Skin of body (tissue), 1 donor: ENCODE measurements at regions not wholly inside any gene's neighbourhood (a gene's known extent, or its start where the extent isn't known, plus 50 kb on each side); places are given as distances from the start of the nearest gene placed in this dataset.
"Not testable (repeated sequence)": the region's sequence is repeated elsewhere in the genome, so short reads cannot be mapped to it uniquely, and the experiment has no call there.

Experiments
- DNase-seq: peaks from one replicate; lab custom pipeline; 2025; lab: John Stamatoyannopoulos, UW

DNA sequence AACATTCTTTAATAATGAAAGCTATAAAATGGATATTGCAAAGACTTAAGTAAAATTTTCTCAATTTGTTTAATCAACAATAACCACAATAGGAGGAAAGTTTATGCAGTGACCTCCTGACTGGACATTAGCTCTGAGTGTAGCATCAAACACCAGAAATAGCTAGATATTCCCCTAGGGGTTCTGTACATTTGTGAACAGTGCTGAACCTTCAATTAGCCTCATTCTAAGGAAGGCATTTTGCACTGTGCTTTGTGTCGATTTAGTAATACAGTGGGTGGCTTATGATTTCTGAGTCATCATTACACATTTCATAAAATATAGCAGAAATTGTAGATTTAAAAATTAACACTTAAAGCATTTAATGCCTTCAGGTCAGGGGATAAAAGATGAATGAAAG, 367.3 kb upstream of the PCDH15 start:
- no peak for DNase-seq

DNA sequence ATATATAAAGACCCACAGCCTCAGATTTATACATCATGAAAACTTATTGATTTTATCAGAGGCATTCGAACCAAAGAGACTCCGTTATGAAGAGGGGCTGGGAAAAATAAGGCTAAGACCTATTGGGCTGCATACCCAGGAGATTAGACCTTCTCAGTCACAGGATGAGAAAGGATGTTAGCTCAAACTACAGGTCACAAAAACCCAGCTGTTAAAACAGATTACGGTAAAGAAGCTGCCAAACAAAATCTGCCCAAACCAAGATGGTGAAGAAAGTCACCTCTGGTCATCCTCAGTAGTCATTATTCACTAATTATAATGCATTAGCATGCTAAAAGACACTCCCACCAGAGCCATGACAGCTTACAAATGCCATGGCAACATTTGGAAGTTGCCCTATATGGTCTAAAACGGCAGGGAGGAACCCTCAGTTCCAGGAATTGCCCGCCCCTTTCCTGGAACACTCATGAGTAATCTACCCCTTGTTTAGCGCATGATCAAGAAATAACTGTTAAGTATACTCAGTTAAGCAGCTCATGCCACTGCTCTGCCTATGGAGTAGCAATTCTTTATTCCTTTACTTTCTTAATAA, 362.5 kb upstream of the PCDH15 start:
- DNase-seq: no peak

DNA sequence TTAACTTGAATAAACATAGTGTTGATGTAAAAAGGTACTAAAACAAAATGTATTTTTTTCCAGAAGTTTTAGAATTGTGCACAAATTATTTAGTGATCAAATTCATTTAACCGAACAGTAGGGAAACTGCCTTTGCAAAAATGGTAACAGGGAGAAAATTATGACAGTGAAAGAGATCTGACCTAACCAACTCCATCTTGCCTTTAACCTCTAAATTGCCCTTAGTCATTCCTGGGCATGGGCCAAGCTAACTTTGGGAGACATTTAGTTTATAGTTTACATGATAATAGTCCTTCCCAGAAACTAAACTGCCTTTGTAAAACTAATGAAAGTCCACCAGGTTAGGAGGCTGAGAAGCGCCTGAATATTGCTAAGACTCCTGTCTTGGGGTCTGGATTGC, 361.3 kb upstream of the PCDH15 start:
- DNase-seq: not testable (repeated sequence)

DNA sequence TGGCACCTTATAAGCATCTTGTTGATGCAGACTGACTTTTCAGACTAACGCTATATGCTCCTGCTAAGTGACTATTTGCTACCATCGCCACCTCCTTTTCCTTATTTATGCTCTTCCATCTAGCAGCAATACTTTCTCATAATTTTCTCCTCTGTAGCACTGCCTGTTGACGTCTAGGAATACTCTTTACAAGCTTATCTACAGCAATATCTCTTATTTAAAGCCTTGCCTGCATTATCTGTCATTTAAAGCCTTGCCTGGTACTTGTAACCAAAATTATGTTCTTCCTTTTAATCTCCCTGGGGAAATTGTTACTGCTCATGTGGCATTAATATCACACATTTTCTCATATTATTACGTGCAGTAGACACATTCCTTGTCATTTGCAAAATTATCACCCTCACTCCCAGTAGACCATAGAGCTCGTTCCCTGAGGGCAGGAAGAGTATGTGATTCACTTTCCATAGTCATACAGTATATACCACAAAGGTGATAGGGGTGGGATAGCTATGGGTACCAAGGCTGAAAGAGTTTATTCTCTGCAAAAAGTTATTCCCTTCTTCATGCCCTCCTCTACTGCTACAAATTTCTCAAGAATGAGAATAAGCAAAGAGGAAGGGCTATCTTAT, 359.7 kb upstream of the PCDH15 start:
- no peak for DNase-seq

DNA sequence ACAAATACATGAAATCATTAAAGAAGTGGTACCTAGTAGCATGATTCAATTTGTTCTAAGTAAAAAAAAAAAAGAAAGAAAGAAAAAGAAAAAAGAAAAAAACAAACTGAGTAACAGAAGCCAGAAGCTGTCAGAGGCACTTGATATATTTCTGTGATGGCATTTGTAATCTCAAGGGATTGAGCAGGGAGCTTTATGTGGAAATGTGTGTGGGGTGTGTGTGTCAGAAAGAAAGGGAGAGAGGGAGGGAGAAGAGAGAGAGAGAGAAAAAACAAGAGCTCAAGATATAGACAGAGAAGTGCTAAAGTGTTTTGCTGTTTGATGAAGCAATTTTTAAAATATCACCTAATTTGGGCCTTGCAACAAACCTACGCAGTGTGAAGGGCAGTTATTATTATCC, 357.6 kb upstream of the PCDH15 start:
- no peak for DNase-seq

DNA sequence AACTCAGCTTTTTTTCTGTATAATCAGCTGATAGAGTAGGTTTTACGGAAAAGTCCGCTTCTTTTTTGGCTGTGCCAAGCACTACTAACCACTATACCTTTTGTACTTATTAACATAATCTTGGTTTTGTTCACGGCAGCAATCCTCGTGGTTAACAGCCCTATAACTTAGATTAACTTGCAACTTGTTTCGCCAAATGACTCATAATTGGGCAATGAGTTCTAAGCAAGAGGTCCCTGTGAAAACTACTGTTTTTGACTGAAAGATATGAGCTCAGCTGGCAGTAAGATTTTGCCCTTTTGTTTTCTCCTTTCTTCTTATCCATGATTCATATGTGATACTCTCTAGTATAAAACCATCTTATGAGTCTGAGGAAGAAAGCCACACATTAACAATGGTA, 345.0 kb upstream of the PCDH15 start:
- no peak for DNase-seq

DNA sequence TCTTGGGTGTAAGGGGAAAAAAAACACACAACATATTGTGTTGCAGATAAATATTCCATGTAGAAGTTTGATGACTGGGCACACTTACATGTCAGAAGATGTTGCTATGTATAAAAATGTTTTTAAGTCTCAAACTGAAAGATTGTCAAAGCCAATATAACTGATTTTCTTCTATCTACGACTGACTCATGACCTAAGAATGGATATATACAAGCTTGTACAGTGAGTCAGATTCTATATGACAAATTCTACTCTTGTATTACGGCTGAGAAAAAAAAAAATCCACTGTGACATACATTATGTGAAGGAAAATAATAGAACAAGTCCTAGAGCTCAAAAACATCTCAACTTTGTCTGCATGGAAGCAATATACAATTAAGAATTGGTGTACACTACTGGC, 343.0 kb upstream of the PCDH15 start:
- DNase-seq: no peak

DNA sequence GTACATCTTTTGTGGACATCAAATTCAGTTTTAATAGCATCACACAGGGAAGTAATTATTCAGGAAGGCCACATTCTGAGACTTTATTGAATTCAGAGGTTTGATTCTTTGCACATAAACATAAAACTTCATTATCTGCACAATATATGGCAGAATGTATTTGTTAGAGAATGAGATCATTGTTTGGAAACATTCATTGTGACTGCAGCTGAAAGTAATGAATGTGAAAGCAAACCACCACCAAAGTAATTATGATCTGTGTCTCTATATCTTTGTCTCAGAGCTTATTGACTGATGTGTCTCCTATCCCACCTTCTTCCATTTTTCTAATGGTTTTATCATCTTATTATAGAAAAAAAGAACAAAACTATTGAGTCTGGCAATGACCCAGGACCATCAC, 340.9 kb upstream of the PCDH15 start:
- peak; percentile 0 for DNase-seq

DNA sequence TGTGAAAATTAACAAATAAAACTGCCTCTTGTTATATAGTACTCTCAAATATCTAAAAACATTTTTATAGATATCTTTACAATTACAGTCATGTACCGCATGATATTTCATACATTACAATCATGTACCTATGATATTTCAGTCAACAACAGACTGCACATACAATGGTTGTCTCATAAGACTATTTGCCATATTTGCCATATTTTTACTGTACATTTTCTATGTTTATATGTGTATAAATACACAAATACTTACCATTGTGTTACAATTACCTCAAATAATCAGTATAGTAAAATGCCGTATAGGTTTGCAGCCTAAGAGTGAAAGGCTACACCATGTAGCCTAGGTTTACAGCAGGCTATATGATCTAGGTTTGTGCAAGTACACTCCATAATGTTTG, 336.0 kb upstream of the PCDH15 start:
- no peak for DNase-seq

DNA sequence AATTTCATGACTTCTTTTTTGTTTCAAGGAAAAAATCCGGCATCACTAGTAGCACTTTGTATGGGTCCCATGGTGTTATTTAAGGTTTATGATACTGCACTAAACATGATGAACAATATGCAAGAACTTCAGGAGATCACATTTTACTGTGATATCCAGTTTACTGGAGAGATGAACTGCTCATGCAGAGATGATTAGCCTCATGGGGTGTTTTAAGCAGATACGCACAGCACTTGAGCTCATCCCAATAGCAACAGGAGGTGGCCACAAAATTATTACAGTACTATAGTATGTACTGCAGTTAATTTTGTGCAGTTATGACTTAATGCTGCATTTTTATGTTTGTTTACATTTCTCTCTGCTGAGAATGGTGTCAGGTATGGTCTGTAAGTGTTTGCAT, 303.7 kb upstream of the PCDH15 start:
- DNase-seq: no peak

DNA sequence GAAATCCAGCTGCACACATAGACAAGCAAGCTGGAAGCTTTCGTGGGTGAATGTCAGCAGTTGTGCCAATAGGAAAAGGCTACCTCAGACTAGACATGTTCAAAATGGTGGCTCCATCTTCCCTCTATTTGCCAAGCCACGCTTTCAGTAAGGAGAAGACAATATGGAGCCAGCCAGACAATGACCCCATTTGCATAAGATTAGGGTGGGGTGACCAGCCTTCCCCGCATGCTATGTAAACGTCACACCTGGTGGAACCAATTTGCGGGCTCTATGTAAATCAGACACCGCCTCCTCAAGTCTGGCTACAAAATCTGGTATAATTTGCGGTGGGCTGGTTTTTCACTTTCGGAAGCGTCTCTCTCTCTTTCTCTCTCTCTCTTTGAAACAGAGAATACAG, 297.4 kb upstream of the PCDH15 start:
- no peak for DNase-seq

DNA sequence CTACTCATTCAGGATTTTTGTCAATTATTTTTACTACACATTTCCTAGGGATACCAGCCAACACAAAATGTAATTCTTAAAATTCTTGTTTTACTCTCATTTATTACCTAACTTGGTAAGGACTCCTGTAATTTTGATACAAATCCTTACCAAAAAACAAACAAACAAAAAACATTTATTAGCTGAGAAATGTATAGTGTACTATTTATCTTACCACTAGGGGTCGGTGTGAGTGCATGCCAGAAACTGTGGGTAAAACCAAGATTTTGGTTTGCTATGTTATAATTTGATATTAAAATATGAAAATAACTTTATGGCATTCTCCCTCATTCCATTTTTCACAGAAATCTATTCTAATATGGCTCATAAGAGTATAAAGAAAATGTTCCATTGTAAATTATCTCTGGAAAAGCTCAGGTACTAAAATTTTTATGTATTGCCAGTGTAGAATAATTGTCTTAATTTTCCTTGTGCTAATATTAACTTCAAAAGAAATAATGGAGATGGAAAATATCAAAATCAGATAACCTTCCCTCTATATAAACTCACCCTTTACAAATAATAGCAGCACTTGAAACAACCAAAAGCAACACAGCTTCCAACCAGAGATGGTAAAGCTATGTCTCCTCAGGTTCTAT, 290.8 kb upstream of the PCDH15 start:
- no peak for DNase-seq

DNA sequence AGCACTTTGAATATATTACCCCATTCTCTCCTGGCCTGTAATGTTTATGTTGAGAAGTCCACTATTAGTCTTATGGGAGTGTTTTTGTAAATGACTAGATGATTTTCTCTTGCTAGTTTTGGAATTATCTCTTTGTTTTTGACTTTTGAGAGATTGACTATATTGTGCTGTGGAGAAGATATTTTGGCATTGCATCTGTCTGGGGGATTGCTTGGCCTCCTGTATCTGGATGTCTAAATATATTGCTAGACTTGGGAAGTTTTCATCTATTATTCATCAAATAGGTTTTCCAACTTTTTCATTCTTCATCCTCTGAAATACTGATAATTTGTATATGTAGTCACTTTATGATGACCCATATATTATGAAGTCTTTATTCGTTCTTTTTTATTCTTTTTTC, 277.1 kb upstream of the PCDH15 start:
- DNase-seq: peak; percentile 6

DNA sequence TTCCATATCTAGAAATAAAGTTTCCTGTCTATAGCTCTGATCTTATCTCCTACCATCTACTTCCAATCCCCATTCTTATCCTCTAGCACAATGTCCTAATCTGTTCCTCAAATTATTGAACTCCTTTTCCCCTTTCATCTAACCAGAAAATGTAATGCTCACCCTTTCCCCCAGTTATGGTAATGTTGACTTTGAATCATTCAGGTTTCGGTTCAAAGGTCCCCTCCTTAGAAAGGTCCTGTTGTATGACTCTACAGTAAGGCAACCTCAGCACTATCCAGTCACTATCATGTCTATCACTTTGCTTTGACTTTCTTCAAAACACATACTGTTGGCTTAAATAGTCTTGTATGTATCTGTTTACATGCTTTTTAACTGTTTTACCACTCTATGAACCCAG, 264.2 kb upstream of the PCDH15 start:
- no peak for DNase-seq

DNA sequence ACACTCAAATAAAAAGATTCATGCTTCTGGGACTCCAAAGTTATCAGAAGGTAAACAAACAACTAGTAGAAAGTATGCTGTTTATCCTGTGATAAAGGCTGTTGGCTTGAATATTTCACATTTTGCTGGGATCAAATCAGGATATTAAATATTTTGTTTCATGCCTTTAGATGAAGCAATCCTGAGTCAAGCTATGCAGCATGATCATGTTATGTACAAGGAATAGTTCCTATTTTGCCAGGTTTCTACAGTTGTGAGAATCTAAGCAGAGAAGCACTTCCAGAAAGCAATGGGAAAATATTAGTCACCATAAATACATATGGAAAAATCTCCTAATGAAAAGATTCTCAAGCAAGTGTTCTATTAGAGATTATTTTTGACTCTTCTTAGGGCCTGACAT, 262.8 kb upstream of the PCDH15 start:
- DNase-seq: no peak

DNA sequence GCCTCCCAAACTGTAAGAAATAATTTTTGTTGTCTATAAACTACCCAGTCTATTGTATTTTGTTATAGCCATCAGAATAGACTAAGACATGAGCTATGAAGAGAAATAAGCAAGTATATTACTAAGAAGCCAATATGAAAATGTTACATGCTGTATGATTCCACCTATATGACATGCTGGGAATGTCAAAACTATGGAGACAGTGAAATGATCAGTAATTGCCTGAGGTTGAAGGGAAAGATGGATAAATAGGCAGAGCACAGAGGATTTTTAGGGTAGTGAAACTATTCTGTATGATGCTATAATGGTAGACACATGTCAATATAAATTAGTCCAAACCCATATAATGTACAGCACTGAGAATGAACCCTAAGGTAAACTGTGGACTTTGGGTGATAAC, 261.3 kb upstream of the PCDH15 start:
- DNase-seq: no peak

DNA sequence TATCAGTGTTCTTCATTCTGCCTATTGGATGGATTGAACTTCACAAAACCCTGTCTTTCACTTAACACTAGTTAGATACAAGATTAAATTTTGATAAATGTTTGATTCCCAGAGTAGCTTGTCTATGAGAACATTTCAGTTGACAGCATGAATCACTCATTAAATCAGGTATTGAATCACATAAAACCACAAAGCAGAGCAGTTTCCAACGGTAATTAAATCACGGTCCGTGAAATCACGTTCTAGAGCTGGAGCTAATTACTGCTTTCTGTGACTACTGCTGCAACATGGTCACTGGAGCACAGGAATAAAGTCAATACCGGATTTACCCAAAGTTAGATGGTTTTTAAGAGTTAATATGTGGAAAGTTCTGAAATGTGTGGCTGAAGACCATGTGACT, 257.8 kb upstream of the PCDH15 start:
- no peak for DNase-seq

DNA sequence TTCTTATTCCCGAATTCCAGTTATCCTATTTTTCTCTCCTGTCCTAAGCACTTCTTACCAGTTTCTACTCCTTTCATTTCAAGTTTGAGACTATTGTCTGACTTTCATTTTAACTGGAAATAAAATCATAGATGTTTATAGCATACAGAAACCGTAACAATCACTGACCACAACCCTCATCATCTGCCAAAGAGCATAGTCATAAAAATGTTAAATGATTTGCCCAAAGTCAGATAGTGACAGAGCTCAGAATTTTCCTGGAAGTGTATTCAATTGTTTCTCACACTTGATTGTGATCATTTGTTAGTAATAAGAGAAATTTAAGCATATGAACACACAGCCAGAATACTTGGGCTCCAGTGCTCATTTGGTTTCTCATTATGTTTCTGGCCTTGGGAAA, 250.5 kb upstream of the PCDH15 start:
- DNase-seq: no peak

DNA sequence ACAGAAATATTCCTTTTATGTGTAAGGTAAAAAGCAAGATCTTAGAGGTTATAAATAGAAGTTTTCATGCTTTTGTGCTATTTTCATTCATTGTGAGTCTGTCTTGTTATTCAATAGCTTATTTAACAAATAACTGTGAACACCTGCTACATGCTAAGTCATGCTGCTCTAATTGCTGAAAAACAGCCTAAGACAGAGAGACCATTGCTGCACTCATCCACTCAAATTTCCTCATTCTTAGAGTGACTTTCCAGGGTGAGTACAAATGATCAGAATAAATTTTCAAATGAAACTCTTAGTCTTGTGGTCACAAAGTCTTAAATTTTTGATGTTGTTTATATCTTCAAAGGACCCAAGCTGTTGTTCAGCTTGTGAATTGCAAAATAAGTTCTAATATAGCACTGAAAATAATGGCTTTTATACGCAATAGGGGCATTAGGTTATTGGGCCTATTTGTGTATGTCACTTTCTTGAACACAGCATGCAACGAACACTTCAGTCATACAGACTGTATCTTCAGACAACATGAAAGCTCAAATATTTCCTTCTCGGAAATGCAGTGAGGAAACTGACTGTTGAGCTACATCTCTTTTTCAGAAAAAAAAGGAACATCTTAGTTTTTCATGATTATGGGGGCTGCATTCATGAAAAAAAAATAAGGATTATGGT, 247.9 kb upstream of the PCDH15 start:
- peak; percentile 1 for DNase-seq

DNA sequence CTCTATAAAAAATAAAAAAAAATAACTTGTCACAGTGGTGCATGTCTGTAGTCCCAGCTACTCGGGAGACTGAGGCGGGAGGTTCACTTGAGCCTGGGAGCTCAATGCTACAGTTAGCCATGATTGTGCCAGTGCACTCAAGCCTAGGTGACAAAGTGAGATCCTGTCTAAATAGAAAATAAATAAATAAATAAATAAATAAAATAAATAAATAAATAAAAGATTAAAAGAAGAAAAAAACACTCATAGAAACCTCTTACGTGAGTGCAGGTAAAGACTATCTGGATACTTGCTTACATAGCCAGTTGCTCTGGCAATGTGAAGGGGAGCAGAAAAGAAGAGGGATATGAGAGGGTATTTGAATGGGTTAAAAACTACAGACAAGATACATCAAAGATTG, 242.5 kb upstream of the PCDH15 start:
- no peak for DNase-seq

DNA sequence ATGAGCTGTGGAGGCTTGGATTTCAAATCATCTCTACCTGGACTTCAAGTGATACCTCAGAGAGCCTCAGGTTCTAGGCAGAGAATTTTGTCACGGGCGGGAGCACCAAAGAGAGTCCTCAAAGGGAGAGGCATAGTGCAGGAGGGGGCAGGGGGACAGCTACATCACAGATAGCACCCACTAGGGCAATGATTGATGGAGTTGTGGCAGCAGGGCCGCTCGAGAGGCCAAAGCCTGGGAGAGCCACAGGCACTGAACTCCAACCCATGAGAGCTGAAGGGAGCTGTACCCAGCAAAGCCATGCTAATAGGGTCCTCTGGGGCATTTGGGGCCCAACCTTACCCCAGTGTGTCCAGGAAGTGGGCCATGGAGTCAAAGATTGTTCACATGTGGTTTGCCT, 232.0 kb upstream of the PCDH15 start:
- no peak for DNase-seq

DNA sequence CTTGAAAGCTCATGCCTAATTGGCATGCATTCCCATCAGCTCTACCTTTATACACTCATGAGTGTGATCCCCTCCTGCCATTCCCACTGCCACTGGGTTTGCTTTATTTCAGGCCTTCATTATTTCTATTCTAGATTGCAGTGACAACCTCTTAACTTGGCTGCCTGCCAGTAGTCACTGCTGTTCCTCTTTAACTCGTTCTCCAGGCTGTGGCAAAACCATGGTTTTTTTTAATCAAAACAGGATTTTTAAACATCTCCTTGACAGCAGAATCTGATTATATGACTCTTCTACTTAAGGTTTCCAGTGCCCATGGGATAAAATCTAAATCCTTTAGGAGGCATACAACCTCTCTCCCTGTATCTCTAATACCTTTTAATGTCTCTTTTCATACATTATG, 223.7 kb upstream of the PCDH15 start:
- no peak for DNase-seq

DNA sequence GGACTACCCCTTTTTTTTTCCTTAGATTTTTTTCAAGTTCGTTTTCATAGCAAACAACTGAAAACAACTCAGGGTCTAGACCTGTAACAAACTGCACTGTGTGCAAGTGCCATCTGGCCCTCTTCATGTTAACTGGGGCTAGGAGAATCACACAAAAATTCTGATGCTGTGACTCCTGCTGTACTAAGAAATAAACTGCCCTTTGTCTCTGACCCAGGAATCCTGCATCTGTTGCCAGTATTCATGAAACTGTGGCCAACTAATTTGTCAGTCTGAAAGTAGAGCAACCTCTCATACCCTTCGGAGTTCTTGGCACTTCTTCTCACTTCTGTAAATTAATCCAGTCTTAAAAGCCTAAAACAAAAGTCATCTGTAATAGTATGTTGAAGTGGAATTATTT, 218.4 kb upstream of the PCDH15 start:
- DNase-seq: no peak
